MM.1S (cell line): ENCODE measurements at regions not wholly inside any gene's neighbourhood (a gene's known extent, or its start where the extent isn't known, plus 50 kb on each side); places are given as distances from the start of the nearest gene placed in this dataset.

Source experiments
- DNase-seq: peaks from one replicate; pipeline ENCODE4 v3.0.0-alpha.2; 2015
- H2AFZ ChIP-seq: fragments of 300-600 bp; sonication (generic); 2 replicates; pipeline ENCODE4 v1.6.0; 2016; ENCODE audit warnings: antibody characterized with exemption, low read length
- H3F3A ChIP-seq: fragments of 300-600 bp; sonication (generic); 2 replicates; pipeline ENCODE4 v1.6.1; 2016; ENCODE audit warnings: mild to moderate bottlenecking, antibody characterized with exemption, low read length, moderate library complexity, mixed read lengths; ENCODE audit not compliant: insufficient read depth
- H3K27ac ChIP-seq: fragments of 300-600 bp; sonication (generic); 2 replicates; pipeline ENCODE4 v1.5.1; 2016; ENCODE audit warnings: mild to moderate bottlenecking, low read length
- H3K27me3 ChIP-seq: fragments of 300-600 bp; sonication (generic); replicated peaks from 2 replicates; pipeline ENCODE4 v1.6.0; 2016; ENCODE audit warnings: low read length; ENCODE audit not compliant: insufficient read depth
- H3K36me3 ChIP-seq: fragments of 300-600 bp; sonication (generic); replicated peaks from 2 replicates; pipeline ENCODE4 v1.6.1; 2016; ENCODE audit warnings: mild to moderate bottlenecking, low read length, mixed read lengths; ENCODE audit not compliant: insufficient read depth
- H3K4me1 ChIP-seq: fragments of 300-600 bp; sonication (generic); 2 replicates; pipeline ENCODE4 v1.6.1; 2016; ENCODE audit warnings: low read length, mixed read lengths
- H3K4me2 ChIP-seq: fragments of 300-600 bp; sonication (generic); 2 replicates; pipeline ENCODE4 v1.6.0; 2016; ENCODE audit warnings: low read depth, low read length
- H3K4me3 ChIP-seq: fragments of 300-600 bp; sonication (generic); 2 replicates; pipeline ENCODE4 v1.5.1; 2016; ENCODE audit warnings: low read length, mixed read lengths
- H3K79me2 ChIP-seq: fragments of 300-600 bp; sonication (generic); 2 replicates; pipeline ENCODE4 v1.6.1; 2016; ENCODE audit warnings: mixed run types, low read length, mixed read lengths
- H3K9ac ChIP-seq: fragments of 300-600 bp; sonication (generic); 2 replicates; pipeline ENCODE4 v1.6.1; 2016; ENCODE audit warnings: low read length, mixed read lengths
- H3K9me2 ChIP-seq: fragments of 300-600 bp; sonication (generic); replicated peaks from 2 replicates; pipeline ENCODE4 v1.6.1; 2016; ENCODE audit warnings: mild to moderate bottlenecking, low read length, mixed read lengths; ENCODE audit not compliant: insufficient read depth
- H3K9me3 ChIP-seq: fragments of 300-600 bp; sonication (generic); replicated peaks from 2 replicates; pipeline ENCODE4 v1.6.1; 2016; ENCODE audit warnings: mild to moderate bottlenecking, low read length, mixed read lengths; ENCODE audit not compliant: insufficient read depth
- H4K20me1 ChIP-seq: fragments of 300-600 bp; sonication (generic); 2 replicates; pipeline ENCODE4 v1.6.1; 2016; ENCODE audit warnings: mild to moderate bottlenecking, low read length, moderate library complexity, mixed read lengths; ENCODE audit not compliant: insufficient read depth
- EZH2 ChIP-seq: fragments of 300-600 bp; sonication (generic); optimal IDR thresholded peaks from 2 replicates; pipeline ENCODE3; 2017; ENCODE audit warnings: low read depth, mild to moderate bottlenecking, antibody characterized with exemption, low read length, mixed read lengths
- EZH2phosphoT487 ChIP-seq: fragments of 300-600 bp; sonication (generic); IDR thresholded peaks from 2 replicates; pipeline ENCODE4 v1.6.1; 2018; ENCODE audit warnings: antibody characterized with exemption, low read length
- TF ChIP-seq, protein P1 (sequence below): fragments of 300-600 bp; sonication (generic); IDR thresholded peaks from 2 replicates; pipeline ENCODE4 v1.5.1; 2016; ENCODE audit warnings: antibody characterized with exemption, low read length, mixed read lengths

DNA sequence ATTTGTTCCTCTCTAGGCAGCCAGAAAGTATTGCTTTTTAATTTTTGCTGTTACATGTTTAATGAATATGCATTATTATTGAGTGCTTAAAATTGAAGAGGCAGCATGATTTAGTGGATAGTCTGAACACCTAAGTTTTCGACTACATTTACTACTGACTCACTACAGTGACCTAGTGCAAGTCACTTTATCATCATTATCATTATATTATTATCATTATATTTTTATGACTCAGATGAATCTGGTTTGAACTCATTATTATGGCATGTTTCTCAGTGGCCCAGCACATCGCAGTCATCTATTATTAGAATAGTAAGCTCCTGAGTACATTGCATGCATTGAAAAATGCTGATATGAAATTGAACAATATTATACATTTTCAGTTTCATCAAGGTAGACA lies 351.2 kb upstream of the PRR20A start:
- no peaks in the 10 kb centered on the region for H3F3A ChIP-seq
- no peak overlapping the region for H3K4me2 ChIP-seq
- peak; percentile 8 for DNase-seq
- H3K9ac ChIP-seq, result no peak overlapping the region
- H3K36me3 ChIP-seq, result no peaks in the 10 kb centered on the region
- H3K4me3 ChIP-seq, result no peak overlapping the region
- no peaks in the 10 kb centered on the region for H4K20me1 ChIP-seq
- no peaks in the 10 kb centered on the region for H3K9me2 ChIP-seq
- TF ChIP-seq, protein P1, sequence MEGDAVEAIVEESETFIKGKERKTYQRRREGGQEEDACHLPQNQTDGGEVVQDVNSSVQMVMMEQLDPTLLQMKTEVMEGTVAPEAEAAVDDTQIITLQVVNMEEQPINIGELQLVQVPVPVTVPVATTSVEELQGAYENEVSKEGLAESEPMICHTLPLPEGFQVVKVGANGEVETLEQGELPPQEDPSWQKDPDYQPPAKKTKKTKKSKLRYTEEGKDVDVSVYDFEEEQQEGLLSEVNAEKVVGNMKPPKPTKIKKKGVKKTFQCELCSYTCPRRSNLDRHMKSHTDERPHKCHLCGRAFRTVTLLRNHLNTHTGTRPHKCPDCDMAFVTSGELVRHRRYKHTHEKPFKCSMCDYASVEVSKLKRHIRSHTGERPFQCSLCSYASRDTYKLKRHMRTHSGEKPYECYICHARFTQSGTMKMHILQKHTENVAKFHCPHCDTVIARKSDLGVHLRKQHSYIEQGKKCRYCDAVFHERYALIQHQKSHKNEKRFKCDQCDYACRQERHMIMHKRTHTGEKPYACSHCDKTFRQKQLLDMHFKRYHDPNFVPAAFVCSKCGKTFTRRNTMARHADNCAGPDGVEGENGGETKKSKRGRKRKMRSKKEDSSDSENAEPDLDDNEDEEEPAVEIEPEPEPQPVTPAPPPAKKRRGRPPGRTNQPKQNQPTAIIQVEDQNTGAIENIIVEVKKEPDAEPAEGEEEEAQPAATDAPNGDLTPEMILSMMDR, result no peak
- TF ChIP-seq EZH2, result no peak
- TF ChIP-seq EZH2phosphoT487, result no peak
- H2AFZ ChIP-seq, result no peak overlapping the region
- H3K27ac ChIP-seq, result no peak overlapping the region
- H3K27me3 ChIP-seq, result no peaks in the 10 kb centered on the region
- H3K4me1 ChIP-seq, result no peaks in the 10 kb centered on the region
- no peaks in the 10 kb centered on the region for H3K9me3 ChIP-seq
- H3K79me2 ChIP-seq, result no peaks in the 10 kb centered on the region

DNA sequence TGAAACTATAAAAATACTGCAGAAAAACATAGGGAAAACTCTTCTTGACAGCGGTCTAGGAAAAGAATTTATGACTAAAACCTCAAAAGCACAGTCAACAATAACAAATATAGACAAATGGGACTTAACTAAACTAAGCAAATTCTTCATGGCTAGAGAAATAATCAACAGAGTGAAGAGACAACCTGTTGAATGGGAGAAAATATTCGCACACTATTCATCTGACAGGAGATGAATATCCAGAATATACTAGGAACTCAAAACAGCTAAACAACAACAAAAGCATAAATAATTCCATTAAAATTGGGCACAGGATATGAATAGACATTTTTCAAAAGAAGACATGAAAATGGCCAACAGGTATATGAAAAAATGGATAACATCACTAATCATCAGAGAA lies 303.6 kb upstream of the PRR20A start:
- Histone ChIP-seq H3K79me2 (no peaks in the 10 kb centered on the region), H3K36me3 (no peaks in the 10 kb centered on the region), H3K27me3 (no peaks in the 10 kb centered on the region), H3K4me2 (no peak overlapping the region), H2AFZ (no peak overlapping the region), H3K4me1 (no peaks in the 10 kb centered on the region), H3K4me3 (no peak overlapping the region), H3K9ac (no peak overlapping the region), H3F3A (no peaks in the 10 kb centered on the region), H3K9me2 (no peaks in the 10 kb centered on the region), H4K20me1 (no peaks in the 10 kb centered on the region), H3K27ac (no peak overlapping the region), H3K9me3 (no peaks in the 10 kb centered on the region)
- TF ChIP-seq, protein P1, result no peak
- TF ChIP-seq EZH2, result no peak
- no peak for TF ChIP-seq EZH2phosphoT487
- DNase-seq, result no peak

DNA sequence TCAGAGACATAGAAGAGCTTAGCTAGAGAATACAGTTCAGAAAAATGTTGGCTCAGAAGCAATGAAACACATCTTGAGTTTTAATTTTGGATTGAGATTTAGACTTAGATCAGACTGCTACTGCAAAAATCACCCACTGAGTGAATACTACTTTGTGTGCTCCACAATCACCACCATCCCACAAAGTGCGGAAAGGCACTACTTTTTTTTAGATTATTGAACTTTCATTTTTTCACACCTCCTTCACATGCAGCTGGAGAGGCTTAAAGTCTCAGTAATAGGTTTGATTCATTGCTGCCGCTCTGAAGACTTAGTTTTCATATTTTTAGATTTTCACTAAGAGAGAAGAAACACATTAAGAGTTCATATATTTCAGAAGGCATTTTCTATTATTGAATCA lies 289.9 kb upstream of the PRR20A start:
- Histone ChIP-seq H3K9me2 (no peaks in the 10 kb centered on the region), H3K79me2 (no peaks in the 10 kb centered on the region), H3K27ac (no peak overlapping the region), H4K20me1 (no peaks in the 10 kb centered on the region), H3K4me3 (no peak overlapping the region), H2AFZ (no peak overlapping the region), H3K9me3 (no peaks in the 10 kb centered on the region), H3K4me1 (no peaks in the 10 kb centered on the region), H3K36me3 (no peaks in the 10 kb centered on the region), H3F3A (no peaks in the 10 kb centered on the region), H3K4me2 (no peak overlapping the region), H3K9ac (no peak overlapping the region), H3K27me3 (no peaks in the 10 kb centered on the region)
- no peak for DNase-seq
- TF ChIP-seq, protein P1, result no peak
- TF ChIP-seq EZH2 (no peak), EZH2phosphoT487 (no peak)
